ENCODE measurements at regions not wholly inside any gene's neighbourhood (a gene's known extent, or its start where the extent isn't known, plus 50 kb on each side); places are given as distances from the start of the nearest gene placed in this dataset.

GRCh38 chr9:74245866-74246497, 251.2 kb upstream of the RORB start:
- Histone ChIP-seq H3K9me3 (ENCODE audit: insufficient read depth, low read length) (no peaks in the 10 kb centered on the region), H3K27me3 (ENCODE audit: low read length) (no peaks in the 10 kb centered on the region), H4K20me1 (ENCODE audit: low read depth, low read length) (no peaks in the 10 kb centered on the region), H3K36me3 (ENCODE audit: low read length) (no peaks in the 10 kb centered on the region), H2AFZ (ENCODE audit: low read depth, low read length, severe bottlenecking) (no peak overlapping the region), H3K9ac (ENCODE audit: low read length) (no peak overlapping the region), H3K4me2 (ENCODE audit: low read depth, low read length, poor library complexity, severe bottlenecking) (no peak overlapping the region), H3K4me3 (ENCODE audit: insufficient read depth, low read length, poor library complexity, severe bottlenecking) (no peak overlapping the region), H3K79me2 (ENCODE audit: insufficient read depth, low read length) (no peaks in the 10 kb centered on the region), H3K27ac (ENCODE audit: low read depth, low read length) (no peak overlapping the region), H3K9me2 (replicated peaks; ENCODE audit: insufficient read depth, low read length) (no peaks in the 10 kb centered on the region), H3F3A (ENCODE audit: insufficient read depth) (no peaks in the 10 kb centered on the region)
- TF ChIP-seq CTCF (IDR thresholded peaks at IDR 0.05; ENCODE audit: insufficient read depth, low read length, poor library complexity, severe bottlenecking) (no peak), EZH2phosphoT487 (conservative IDR thresholded peaks at IDR 0.05; ENCODE audit: low read length) (no peak)

GRCh38 chr9:74255489-74255984, 241.6 kb upstream of the RORB start:
- H3K9ac ChIP-seq (ENCODE audit: low read length) = no peak overlapping the region
- H3K27me3 ChIP-seq (ENCODE audit: low read length) = no peaks in the 10 kb centered on the region
- H3K9me3 ChIP-seq (ENCODE audit: insufficient read depth, low read length) = no peaks in the 10 kb centered on the region
- H3F3A ChIP-seq (ENCODE audit: insufficient read depth) = no peaks in the 10 kb centered on the region
- H4K20me1 ChIP-seq (ENCODE audit: low read depth, low read length) = no peaks in the 10 kb centered on the region
- no peak overlapping the region for H2AFZ ChIP-seq (ENCODE audit: low read depth, low read length, severe bottlenecking)
- no peak overlapping the region for H3K4me2 ChIP-seq (ENCODE audit: low read depth, low read length, poor library complexity, severe bottlenecking)
- TF ChIP-seq CTCF (IDR thresholded peaks at IDR 0.05; ENCODE audit: insufficient read depth, low read length, poor library complexity, severe bottlenecking) (no peak), EZH2phosphoT487 (conservative IDR thresholded peaks at IDR 0.05; ENCODE audit: low read length) (no peak)
- no peaks in the 10 kb centered on the region for H3K79me2 ChIP-seq (ENCODE audit: insufficient read depth, low read length)
- H3K4me3 ChIP-seq (ENCODE audit: insufficient read depth, low read length, poor library complexity, severe bottlenecking) = no peak overlapping the region
- no peak overlapping the region for H3K27ac ChIP-seq (ENCODE audit: low read depth, low read length)
- no peaks in the 10 kb centered on the region for H3K36me3 ChIP-seq (ENCODE audit: low read length)
- no peaks in the 10 kb centered on the region for H3K9me2 ChIP-seq (replicated peaks; ENCODE audit: insufficient read depth, low read length)

DNA sequence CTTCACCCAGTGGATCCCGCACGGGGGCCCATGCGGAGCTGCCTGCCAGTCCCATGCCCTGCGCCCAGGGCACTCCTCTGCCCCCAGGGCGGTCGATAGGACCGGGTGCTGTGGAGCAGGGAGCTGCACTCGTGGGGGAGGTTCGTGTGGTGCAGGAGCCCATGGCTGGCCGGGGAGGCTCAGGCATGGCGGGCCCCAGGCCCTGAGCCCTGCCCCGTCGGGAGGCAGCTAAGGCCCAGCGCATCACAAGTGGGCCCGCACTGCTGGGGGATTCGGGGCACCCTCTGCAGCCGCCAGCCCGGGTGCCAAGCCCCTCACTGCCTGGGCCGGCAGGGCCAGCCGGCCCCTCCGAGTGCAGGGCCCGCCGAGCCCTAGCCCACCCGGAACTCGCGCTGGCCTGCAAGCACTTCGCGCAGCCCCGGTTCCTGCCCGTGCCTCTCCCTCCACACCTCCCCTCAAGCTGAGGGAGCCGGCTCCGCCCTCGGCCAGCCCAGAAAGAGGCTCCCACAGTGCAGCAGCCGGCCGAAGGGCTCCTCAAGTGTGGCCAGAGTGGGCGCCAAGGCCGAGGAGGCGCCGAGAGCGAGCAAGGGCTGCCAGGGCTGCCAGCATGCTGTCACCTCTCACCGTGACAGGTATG, 221.1 kb upstream of the RORB start:
- no peak overlapping the region for H3K27ac ChIP-seq (ENCODE audit: low read depth, low read length)

More for the DNA sequence above, 221.1 kb upstream of the RORB start:
- Histone ChIP-seq H3K4me3 (ENCODE audit: insufficient read depth, low read length, poor library complexity, severe bottlenecking) (no peak overlapping the region), H3K9ac (ENCODE audit: low read length) (no peak overlapping the region), H3K27me3 (ENCODE audit: low read length) (no peaks in the 10 kb centered on the region), H3K79me2 (ENCODE audit: insufficient read depth, low read length) (no peaks in the 10 kb centered on the region), H3K9me2 (replicated peaks; ENCODE audit: insufficient read depth, low read length) (no peaks in the 10 kb centered on the region), H3K36me3 (ENCODE audit: low read length) (no peaks in the 10 kb centered on the region), H3K9me3 (ENCODE audit: insufficient read depth, low read length) (no peaks in the 10 kb centered on the region), H3K4me2 (ENCODE audit: low read depth, low read length, poor library complexity, severe bottlenecking) (no peak overlapping the region), H3F3A (ENCODE audit: insufficient read depth) (no peaks in the 10 kb centered on the region), H4K20me1 (ENCODE audit: low read depth, low read length) (no peaks in the 10 kb centered on the region), H2AFZ (ENCODE audit: low read depth, low read length, severe bottlenecking) (no peak overlapping the region)
- TF ChIP-seq CTCF (IDR thresholded peaks at IDR 0.05; ENCODE audit: insufficient read depth, low read length, poor library complexity, severe bottlenecking) (no peak), EZH2phosphoT487 (conservative IDR thresholded peaks at IDR 0.05; ENCODE audit: low read length) (no peak)

All from SU-DHL-6 (cell line).